GM10266 (cell line): ENCODE measurements at regions not wholly inside any gene's neighbourhood (a gene's known extent, or its start where the extent isn't known, plus 50 kb on each side); places are given as distances from the start of the nearest gene placed in this dataset.

ENCODE experiments used
- DNase-seq: peaks from one replicate; pipeline ENCODE4 v3.0.0; 2012; ENCODE audit errors: extremely low spot score
- CTCF ChIP-seq: IDR thresholded peaks from 2 replicates; pipeline ENCODE4 v1.5.1; 2012; ENCODE audit warnings: mild to moderate bottlenecking, low read depth; ENCODE audit not compliant: control insufficient read depth, insufficient read depth; ENCODE audit errors: missing control alignments

GRCh38 chr7:131095346-131095745 lies 232.3 kb upstream of the MKLN1 start:
- TF ChIP-seq CTCF = no peak
- no peak for DNase-seq

- no peak for TF ChIP-seq CTCF
- no peak for DNase-seq
These were observed 231.3 kb upstream of the MKLN1 start for GRCh38 chr7:131096267-131096927.

GRCh38 chr7:131097662-131098376 lies 229.9 kb upstream of the MKLN1 start:
- DNase-seq = no peak
- TF ChIP-seq CTCF = no peak

GRCh38 chr7:131098527-131098926 lies 229.1 kb upstream of the MKLN1 start:
- DNase-seq = no peak
- no peak for TF ChIP-seq CTCF

GRCh38 chr7:131100357-131101054 lies 227.2 kb upstream of the MKLN1 start:
- no peak for TF ChIP-seq CTCF
- no peak for DNase-seq

- no peak for DNase-seq
- no peak for TF ChIP-seq CTCF
These were observed 223.7 kb upstream of the MKLN1 start for GRCh38 chr7:131103997-131104396.
